ENCODE measurements at regions not wholly inside any gene's neighbourhood (a gene's known extent, or its start where the extent isn't known, plus 50 kb on each side); places are given as distances from the start of the nearest gene placed in this dataset.

GRCh38 chr9:96158909-96159575, 142.9 kb downstream of the HSD17B3 start:
- 12% methylated on average over 3 of the region's 9 CpGs for WGBS (ENCODE audit: insufficient coverage)
- CTCF ChIA-PET, result no interaction called here
- DNase-seq, result peak in 2 of 3 donors; percentile 81

GRCh38 chr9:96158147-96158546, 143.8 kb downstream of the HSD17B3 start:
- Histone ChIP-seq H3K27me3 (replicated peaks in 2 of 5; ENCODE audit: control insufficient read depth in 4 of 5, insufficient read depth in 5 of 5, low read length in 4 of 5) (peaks cover 0 to 32% (median 14%) of the 10 kb centered on the region in 5 experiments), H3K36me3 (ENCODE audit: control insufficient read depth in 4 of 4, insufficient read depth in 4 of 4, low read length in 3 of 4) (no peaks in the 10 kb centered on the region), H3K4me3 (ENCODE audit: control insufficient read depth in 1 of 7, extremely low read depth in 1 of 7, insufficient read depth in 4 of 7, low read depth in 2 of 7, low read length in 6 of 7) (peak overlapping the region in 1 of 7 experiments; percentile 8), H3K27ac (ENCODE audit: insufficient read depth in 1 of 2, low read depth in 1 of 2, low read length in 2 of 2, poor library complexity in 1 of 2, severe bottlenecking in 2 of 2) (no peak overlapping the region), H3K4me1 (ENCODE audit: control extremely low read depth in 1 of 4, control insufficient read depth in 4 of 4, insufficient read depth in 4 of 4, low read length in 3 of 4) (peaks cover 10 to 32% (median 16%) of the 10 kb centered on the region in 4 experiments), H3K9me3 (ENCODE audit: control extremely low read depth in 1 of 5, control insufficient read depth in 4 of 5, insufficient read depth in 2 of 5, low read depth in 1 of 5, low read length in 4 of 5) (peaks cover 0 to 9% (median 2%) of the 10 kb centered on the region in 5 experiments)
- DNase-seq, result no peak
- CTCF ChIA-PET, result no interaction called here
- POLR2A ChIA-PET, result no interaction called here
- WGBS (ENCODE audit: insufficient coverage), result 94% methylated on average over 8 of the region's 8 CpGs

More at GRCh38 chr9:96158909-96159575, 142.9 kb downstream of the HSD17B3 start:
- H3K4me1 ChIP-seq (ENCODE audit: control extremely low read depth in 1 of 4, control insufficient read depth in 4 of 4, insufficient read depth in 4 of 4, low read length in 3 of 4), result peaks cover 10 to 32% (median 16%) of the 10 kb centered on the region in 4 experiments
- POLR2A ChIA-PET, result no interaction called here
- no peaks in the 10 kb centered on the region for H3K36me3 ChIP-seq (ENCODE audit: control insufficient read depth in 4 of 4, insufficient read depth in 4 of 4, low read length in 3 of 4)
- no peak overlapping the region for H3K4me3 ChIP-seq (ENCODE audit: control insufficient read depth in 1 of 7, extremely low read depth in 1 of 7, insufficient read depth in 4 of 7, low read depth in 2 of 7, low read length in 6 of 7)
- H3K27ac ChIP-seq (ENCODE audit: insufficient read depth in 1 of 2, low read depth in 1 of 2, low read length in 2 of 2, poor library complexity in 1 of 2, severe bottlenecking in 2 of 2), result no peak overlapping the region
- H3K9me3 ChIP-seq (ENCODE audit: control extremely low read depth in 1 of 5, control insufficient read depth in 4 of 5, insufficient read depth in 2 of 5, low read depth in 1 of 5, low read length in 4 of 5), result peaks cover 0 to 9% (median 2%) of the 10 kb centered on the region in 5 experiments
- H3K27me3 ChIP-seq (replicated peaks in 2 of 5; ENCODE audit: control insufficient read depth in 4 of 5, insufficient read depth in 5 of 5, low read length in 4 of 5), result peaks cover 0 to 35% (median 18%) of the 10 kb centered on the region in 5 experiments

DNA sequence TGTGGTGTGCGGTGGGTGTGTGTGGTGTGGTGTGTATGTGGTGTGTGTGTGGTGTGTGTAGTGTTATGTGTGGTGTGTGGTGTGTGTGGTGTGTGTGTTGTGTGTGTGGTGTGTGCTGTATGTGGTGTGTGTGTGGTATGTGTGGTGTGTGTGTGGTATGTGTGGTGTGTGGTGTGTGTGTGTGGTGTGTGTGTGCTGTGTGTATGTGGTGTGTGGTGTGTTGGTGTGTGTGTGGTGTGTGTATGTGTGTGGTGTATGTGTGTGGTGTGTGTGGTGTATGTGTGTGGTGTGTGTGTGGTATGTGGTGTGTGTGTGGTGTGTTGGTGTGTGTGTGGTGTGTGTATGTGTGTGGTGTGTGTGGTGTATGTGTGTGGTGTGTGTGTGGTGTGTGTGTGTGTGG, 144.3 kb downstream of the HSD17B3 start:
- Histone ChIP-seq H3K27me3 (replicated peaks in 2 of 5; ENCODE audit: control insufficient read depth in 4 of 5, insufficient read depth in 5 of 5, low read length in 4 of 5) (peaks cover 0 to 31% (median 16%) of the 10 kb centered on the region in 5 experiments), H3K9me3 (ENCODE audit: control extremely low read depth in 1 of 5, control insufficient read depth in 4 of 5, insufficient read depth in 2 of 5, low read depth in 1 of 5, low read length in 4 of 5) (peaks cover 0 to 9% (median 2%) of the 10 kb centered on the region in 5 experiments), H3K4me1 (ENCODE audit: control extremely low read depth in 1 of 4, control insufficient read depth in 4 of 4, insufficient read depth in 4 of 4, low read length in 3 of 4) (peaks cover 10 to 32% (median 16%) of the 10 kb centered on the region in 4 experiments), H3K4me3 (ENCODE audit: control insufficient read depth in 1 of 7, extremely low read depth in 1 of 7, insufficient read depth in 4 of 7, low read depth in 2 of 7, low read length in 6 of 7) (no peak overlapping the region), H3K36me3 (ENCODE audit: control insufficient read depth in 4 of 4, insufficient read depth in 4 of 4, low read length in 3 of 4) (no peaks in the 10 kb centered on the region), H3K27ac (ENCODE audit: insufficient read depth in 1 of 2, low read depth in 1 of 2, low read length in 2 of 2, poor library complexity in 1 of 2, severe bottlenecking in 2 of 2) (no peak overlapping the region)
- CTCF ChIA-PET, result no interaction called here
- no CpG with 5 or more reads among the region's 1 CpG for WGBS (ENCODE audit: insufficient coverage)
- POLR2A ChIA-PET, result no interaction called here
- DNase-seq, result peak in 1 of 3 donors; percentile 30

GRCh38 chr9:96156171-96156974, 145.6 kb downstream of the HSD17B3 start:
- Histone ChIP-seq H3K4me1 (ENCODE audit: control extremely low read depth in 1 of 4, control insufficient read depth in 4 of 4, insufficient read depth in 4 of 4, low read length in 3 of 4) (peaks cover 10 to 32% (median 16%) of the 10 kb centered on the region in 4 experiments), H3K27me3 (replicated peaks in 2 of 5; ENCODE audit: control insufficient read depth in 4 of 5, insufficient read depth in 5 of 5, low read length in 4 of 5) (peaks cover 0 to 19% (median 11%) of the 10 kb centered on the region in 5 experiments), H3K9me3 (ENCODE audit: control extremely low read depth in 1 of 5, control insufficient read depth in 4 of 5, insufficient read depth in 2 of 5, low read depth in 1 of 5, low read length in 4 of 5) (peaks cover 0 to 9% (median 2%) of the 10 kb centered on the region in 5 experiments), H3K27ac (ENCODE audit: insufficient read depth in 1 of 2, low read depth in 1 of 2, low read length in 2 of 2, poor library complexity in 1 of 2, severe bottlenecking in 2 of 2) (no peak overlapping the region), H3K36me3 (ENCODE audit: control insufficient read depth in 4 of 4, insufficient read depth in 4 of 4, low read length in 3 of 4) (no peaks in the 10 kb centered on the region), H3K4me3 (ENCODE audit: control insufficient read depth in 1 of 7, extremely low read depth in 1 of 7, insufficient read depth in 4 of 7, low read depth in 2 of 7, low read length in 6 of 7) (no peak overlapping the region)
- ChIA-PET POLR2A (no interaction called here), CTCF (interaction anchor here (1.0 kb wide), 1 partner anchor 19 kb away, joined by 3 read pairs; no protein-coding TSS in a partner anchor)
- WGBS (ENCODE audit: insufficient coverage), result 82% methylated on average over 9 of the region's 10 CpGs
- no peak for DNase-seq

DNA sequence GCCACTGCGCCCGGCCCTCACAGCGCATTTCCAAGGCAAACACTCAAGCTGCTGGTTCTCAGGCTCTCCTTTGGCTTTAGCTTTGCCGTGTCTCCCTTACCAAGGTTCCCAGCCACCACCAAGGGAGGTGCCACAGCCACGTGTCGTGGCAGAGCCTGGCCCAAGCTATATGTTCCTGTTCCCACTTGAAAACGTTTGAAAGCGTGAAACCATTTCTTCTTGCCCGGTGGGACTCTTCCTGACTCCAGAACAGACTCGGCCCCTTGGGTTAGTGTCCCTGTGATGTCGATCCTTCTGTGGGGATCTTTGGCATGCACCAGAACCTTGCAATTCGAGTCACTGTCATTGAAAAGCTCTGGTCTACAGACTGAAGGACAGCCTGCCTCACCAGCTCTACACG, 147.9 kb downstream of the HSD17B3 start:
- H3K27ac ChIP-seq (ENCODE audit: insufficient read depth in 1 of 2, low read depth in 1 of 2, low read length in 2 of 2, poor library complexity in 1 of 2, severe bottlenecking in 2 of 2), result no peak overlapping the region
- H3K9me3 ChIP-seq (ENCODE audit: control extremely low read depth in 1 of 5, control insufficient read depth in 4 of 5, insufficient read depth in 2 of 5, low read depth in 1 of 5, low read length in 4 of 5), result no peaks in the 10 kb centered on the region
- POLR2A ChIA-PET, result no interaction called here
- DNase-seq, result no peak
- H3K4me3 ChIP-seq (ENCODE audit: control insufficient read depth in 1 of 7, extremely low read depth in 1 of 7, insufficient read depth in 4 of 7, low read depth in 2 of 7, low read length in 6 of 7), result no peak overlapping the region
- CTCF ChIA-PET, result no interaction called here
- H3K4me1 ChIP-seq (ENCODE audit: control extremely low read depth in 1 of 4, control insufficient read depth in 4 of 4, insufficient read depth in 4 of 4, low read length in 3 of 4), result peaks cover 12 to 47% (median 31%) of the 10 kb centered on the region in 4 experiments
- WGBS (ENCODE audit: insufficient coverage), result 96% methylated on average over 11 of the region's 13 CpGs
- peaks cover 0 to 8% (median 6%) of the 10 kb centered on the region in 5 experiments for H3K27me3 ChIP-seq (replicated peaks in 2 of 5; ENCODE audit: control insufficient read depth in 4 of 5, insufficient read depth in 5 of 5, low read length in 4 of 5)
- no peaks in the 10 kb centered on the region for H3K36me3 ChIP-seq (ENCODE audit: control insufficient read depth in 4 of 4, insufficient read depth in 4 of 4, low read length in 3 of 4)

DNA sequence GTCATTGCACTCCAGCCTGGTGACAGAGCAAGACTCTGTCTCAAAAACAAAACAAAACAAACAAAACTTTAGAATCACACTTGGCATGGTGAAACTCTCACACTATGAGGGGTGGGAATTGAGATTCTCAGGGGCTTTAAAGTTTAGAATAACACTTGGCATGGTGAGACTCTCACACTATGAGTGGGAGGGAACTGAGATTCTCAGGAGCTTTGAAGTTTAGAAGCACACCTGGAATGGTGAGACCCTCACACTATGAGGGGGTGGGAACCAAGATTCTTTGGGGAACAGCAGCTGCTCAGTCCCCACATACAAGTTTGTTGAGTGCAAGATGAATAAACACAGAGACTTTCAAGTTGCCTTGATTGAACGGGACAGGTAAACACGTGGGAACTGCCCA, 149.4 kb downstream of the HSD17B3 start:
- H3K4me3 ChIP-seq (ENCODE audit: control insufficient read depth in 1 of 7, extremely low read depth in 1 of 7, insufficient read depth in 4 of 7, low read depth in 2 of 7, low read length in 6 of 7), result no peak overlapping the region
- no peaks in the 10 kb centered on the region for H3K36me3 ChIP-seq (ENCODE audit: control insufficient read depth in 4 of 4, insufficient read depth in 4 of 4, low read length in 3 of 4)
- 96% methylated on average over 2 of the region's 2 CpGs for WGBS (ENCODE audit: insufficient coverage)
- ChIA-PET POLR2A (no interaction called here), CTCF (no interaction called here)
- peaks cover 6 to 34% (median 21%) of the 10 kb centered on the region in 4 experiments for H3K4me1 ChIP-seq (ENCODE audit: control extremely low read depth in 1 of 4, control insufficient read depth in 4 of 4, insufficient read depth in 4 of 4, low read length in 3 of 4)
- H3K27ac ChIP-seq (ENCODE audit: insufficient read depth in 1 of 2, low read depth in 1 of 2, low read length in 2 of 2, poor library complexity in 1 of 2, severe bottlenecking in 2 of 2), result no peak overlapping the region
- no peaks in the 10 kb centered on the region for H3K9me3 ChIP-seq (ENCODE audit: control extremely low read depth in 1 of 5, control insufficient read depth in 4 of 5, insufficient read depth in 2 of 5, low read depth in 1 of 5, low read length in 4 of 5)
- no peak for DNase-seq
- peaks cover 0 to 8% (median 6%) of the 10 kb centered on the region in 5 experiments for H3K27me3 ChIP-seq (replicated peaks in 2 of 5; ENCODE audit: control insufficient read depth in 4 of 5, insufficient read depth in 5 of 5, low read length in 4 of 5)
